H9 (cell line): ENCODE measurements at regions not wholly inside any gene's neighbourhood (a gene's known extent, or its start where the extent isn't known, plus 50 kb on each side); places are given as distances from the start of the nearest gene placed in this dataset.

Experiments used
- DNase-seq: peaks from one replicate; pipeline ENCODE4 v3.0.0-alpha.2; 2017
- H2AFZ ChIP-seq: one replicate; pipeline ENCODE4 v1.6.1; 2013; ENCODE audit warnings: mild to moderate bottlenecking, low read length, control low read depth, moderate library complexity
- H2AK5ac ChIP-seq: 2 replicates; pipeline ENCODE4 v1.6.1; 2013; ENCODE audit warnings: low read length, control low read depth, mixed read lengths; ENCODE audit not compliant: insufficient read length
- H2BK120ac ChIP-seq: one replicate; pipeline ENCODE4 v1.6.1; 2013; ENCODE audit warnings: low read depth, mild to moderate bottlenecking, low read length, control low read depth, inconsistent platforms; ENCODE audit not compliant: poor library complexity, severe bottlenecking
- H2BK12ac ChIP-seq: 2 replicates; pipeline ENCODE4 v1.6.1; 2013; ENCODE audit warnings: low read length, control low read depth, mixed read lengths, low read depth; ENCODE audit not compliant: insufficient read length
- H2BK15ac ChIP-seq: 2 replicates; pipeline ENCODE4 v1.6.1; 2013; ENCODE audit warnings: low read depth, low read length, control low read depth
- H2BK20ac ChIP-seq: one replicate; pipeline ENCODE4 v1.6.1; 2013; ENCODE audit warnings: low read depth, mild to moderate bottlenecking, low read length, control low read depth, inconsistent platforms; ENCODE audit not compliant: poor library complexity, severe bottlenecking
- H2BK5ac ChIP-seq: 2 replicates; pipeline ENCODE4 v1.6.1; 2013; ENCODE audit warnings: low read length, control low read depth, mixed read lengths; ENCODE audit not compliant: insufficient read length
- H3K14ac ChIP-seq: 2 replicates; pipeline ENCODE4 v1.6.1; 2013; ENCODE audit warnings: low read length, control low read depth; ENCODE audit not compliant: insufficient read depth
- H3K18ac ChIP-seq: 2 replicates; pipeline ENCODE4 v1.6.1; 2013; ENCODE audit warnings: low read depth, mild to moderate bottlenecking, mixed read lengths, low read length, control low read depth; ENCODE audit not compliant: insufficient read length
- H3K23ac ChIP-seq: 2 replicates; pipeline ENCODE4 v1.6.1; 2013; ENCODE audit warnings: low read length, control low read depth, mixed read lengths, low read depth; ENCODE audit not compliant: insufficient read length
- H3K23me2 ChIP-seq: 2 replicates; pipeline ENCODE4 v1.6.1; 2013; ENCODE audit warnings: low read depth, mild to moderate bottlenecking, mixed read lengths, low read length, control low read depth; ENCODE audit not compliant: insufficient read length, poor library complexity, severe bottlenecking
- H3K27ac ChIP-seq: 2 replicates; pipeline ENCODE4 v1.5.1; 2013; ENCODE audit warnings: low read length, control low read depth, mixed read lengths, low read depth; ENCODE audit not compliant: insufficient read length
- H3K27me3 ChIP-seq: 2 replicates; pipeline ENCODE4 v1.6.1; 2013; ENCODE audit warnings: low read length, control low read depth, inconsistent platforms; ENCODE audit not compliant: insufficient read depth
- H3K4ac ChIP-seq: 2 replicates; pipeline ENCODE4 v1.6.1; 2013; ENCODE audit warnings: low read depth, mild to moderate bottlenecking, control low read depth, inconsistent platforms, low read length, moderate library complexity
- H3K4me1 ChIP-seq: 2 replicates; pipeline ENCODE4 v1.6.1; 2013; ENCODE audit warnings: low read length, control low read depth, inconsistent platforms; ENCODE audit not compliant: insufficient read depth
- H3K4me2 ChIP-seq: 2 replicates; pipeline ENCODE4 v1.6.1; 2013; ENCODE audit warnings: low read length, control low read depth, mixed read lengths; ENCODE audit not compliant: insufficient read length, insufficient read depth
- H3K56ac ChIP-seq: 2 replicates; pipeline ENCODE4 v1.6.1; 2013; ENCODE audit warnings: low read depth, mild to moderate bottlenecking, mixed read lengths, low read length, control low read depth; ENCODE audit not compliant: insufficient read length
- H3K79me1 ChIP-seq: 2 replicates; pipeline ENCODE4 v1.6.1; 2013; ENCODE audit warnings: low read depth, mild to moderate bottlenecking, moderate library complexity, low read length, control low read depth, inconsistent platforms; ENCODE audit not compliant: insufficient read depth, poor library complexity, severe bottlenecking
- H3K79me2 ChIP-seq: 2 replicates; pipeline ENCODE4 v1.6.1; 2013; ENCODE audit warnings: low read length, control low read depth, inconsistent platforms; ENCODE audit not compliant: insufficient read depth
- H3K9ac ChIP-seq: 2 replicates; pipeline ENCODE4 v1.6.1; 2013; ENCODE audit warnings: low read length, control low read depth, mixed read lengths; ENCODE audit not compliant: insufficient read length; ENCODE audit errors: extremely low read depth
- H3K9me3 ChIP-seq: one replicate; pipeline ENCODE4 v1.6.1; 2013; ENCODE audit warnings: low read depth, low read length, inconsistent platforms; ENCODE audit not compliant: control insufficient read depth
- H3T11ph ChIP-seq: one replicate; pipeline ENCODE4 v1.6.1; 2013; ENCODE audit warnings: mild to moderate bottlenecking, low read length, control low read depth, inconsistent platforms
- H4K20me1 ChIP-seq: one replicate; pipeline ENCODE4 v1.6.1; 2013; ENCODE audit not compliant: control insufficient read depth, insufficient read length, insufficient read depth
- H4K5ac ChIP-seq: 2 replicates; pipeline ENCODE4 v1.6.1; 2013; ENCODE audit warnings: low read depth, mild to moderate bottlenecking, mixed read lengths, low read length, control low read depth; ENCODE audit not compliant: insufficient read length
- H4K8ac ChIP-seq: replicated peaks from 2 replicates; pipeline ENCODE4 v1.6.1; 2013; ENCODE audit warnings: low read length, control low read depth, mixed read lengths, low read depth; ENCODE audit not compliant: insufficient read length
- H4K91ac ChIP-seq: 2 replicates; pipeline ENCODE4 v1.6.1; 2013; ENCODE audit warnings: low read depth, mild to moderate bottlenecking, moderate library complexity, mixed read lengths, low read length, control low read depth; ENCODE audit not compliant: insufficient read length
- H3K27ac Mint-ChIP-seq, 3 experiments: 2 replicates in 2 of 3; 3 replicates in 1 of 3; pipeline ENCODE4 v1.8.0; 2020 to 2021; ENCODE audit warnings: mixed read lengths in 3 of 3, mild to moderate bottlenecking in 1 of 3, moderate library complexity in 1 of 3
- H3K27me3 Mint-ChIP-seq: 2 replicates; pipeline ENCODE4 v1.8.0; 2021; ENCODE audit warnings: low read depth, mild to moderate bottlenecking, moderate library complexity, mixed read lengths
- H3K36me3 Mint-ChIP-seq, 3 experiments: 2 replicates in 2 of 3; 3 replicates in 1 of 3; pipeline ENCODE4 v1.8.0; 2020 to 2021; ENCODE audit warnings: low read depth in 3 of 3, mixed read lengths in 3 of 3; ENCODE audit not compliant: insufficient read depth in 1 of 3
- H3K4me1 Mint-ChIP-seq, 2 experiments: 2 replicates each; pipeline ENCODE4 v1.8.0; 2020; ENCODE audit warnings: mixed read lengths in 2 of 2
- H3K4me3 Mint-ChIP-seq, 2 experiments: 2 replicates in 1 of 2; 3 replicates in 1 of 2; pipeline ENCODE4 v1.8.0; 2020 to 2021; ENCODE audit warnings: mild to moderate bottlenecking in 2 of 2, mixed read lengths in 2 of 2, moderate library complexity in 1 of 2
- H3K9me3 Mint-ChIP-seq, 2 experiments: 2 replicates in 1 of 2; 3 replicates in 1 of 2; pipeline ENCODE4 v1.8.0; 2020; ENCODE audit warnings: mild to moderate bottlenecking in 2 of 2, mixed read lengths in 2 of 2, moderate library complexity in 1 of 2
- CTCF ChIP-seq: fragments of 200-600 bp; sonication (generic); conservative IDR thresholded peaks from 3 replicates; pipeline ENCODE4 v1.8.0; 2021; ENCODE audit warnings: antibody characterized with exemption, mild to moderate bottlenecking
- WGBS: extraction: QIAGEN DNeasy Blood & Tissue Kit; methylation state at CpG from one replicate; pipeline ENCODE4 v1.1.7; 2013; ENCODE audit warnings: missing lambda C conversion rate, low lambda C conversion rate, mixed read lengths; ENCODE audit not compliant: insufficient read length; ENCODE audit errors: extremely low coverage; 5-methylcytosine and 5-hydroxymethylcytosine counted together

DNA sequence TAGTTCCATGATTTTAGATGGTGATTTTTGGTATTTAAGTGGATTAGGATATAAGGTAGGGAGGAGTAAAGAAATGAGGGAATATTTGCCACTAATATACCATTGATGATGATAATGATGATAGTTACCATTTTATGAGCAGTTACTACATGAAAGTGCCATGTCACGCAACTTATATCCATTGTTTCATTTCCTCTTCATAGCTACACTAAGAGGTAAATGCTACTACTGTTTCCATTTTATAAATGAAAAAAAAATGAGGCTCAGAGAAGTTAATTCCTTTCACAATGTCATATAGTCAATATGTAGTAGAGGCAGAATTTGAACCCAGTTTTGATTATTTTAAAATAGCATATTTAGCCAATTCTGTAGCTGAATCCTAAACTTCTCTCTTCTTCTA lies 112.2 kb upstream of the ADRA1B start:
- Histone ChIP-seq H3K79me1 (no peaks in the 10 kb centered on the region), H2BK12ac (no peak overlapping the region), H3K9me3 (no peaks in the 10 kb centered on the region), H2BK120ac (no peak overlapping the region), H2BK15ac (no peak overlapping the region), H3K23ac (no peak overlapping the region), H3T11ph (no peak overlapping the region), H2AFZ (no peak overlapping the region), H2BK5ac (no peak overlapping the region), H3K4ac (no peak overlapping the region), H3K4me2 (no peak overlapping the region), H3K27ac (no peak overlapping the region), H3K27me3 (no peaks in the 10 kb centered on the region), H3K56ac (no peak overlapping the region), H3K14ac (no peak overlapping the region), H3K18ac (no peak overlapping the region), H3K9ac (no peak overlapping the region), H4K20me1 (no peaks in the 10 kb centered on the region), H2AK5ac (no peak overlapping the region), H3K79me2 (no peaks in the 10 kb centered on the region), H4K8ac (no peak overlapping the region), H3K23me2 (no peaks in the 10 kb centered on the region), H4K91ac (no peak overlapping the region), H4K5ac (no peak overlapping the region), H2BK20ac (no peak overlapping the region), H3K4me1 (no peaks in the 10 kb centered on the region)
- no peak for TF ChIP-seq CTCF
- Mint-ChIP-seq H3K36me3 (peaks cover 0 to 5% (median 4%) of the 10 kb centered on the region in 3 experiments; a peak in 4 of 7 replicates), H3K9me3 (peaks cover 9 to 13% of the 10 kb centered on the region in 2 experiments), H3K4me3 (no peak overlapping the region), H3K4me1 (no peaks in the 10 kb centered on the region), H3K27me3 (no peaks in the 10 kb centered on the region; the same call in 1 of the 2 replicates), H3K27ac (no peak overlapping the region)
- no CpG with 5 or more reads among the region's 1 CpG for WGBS
- no peak for DNase-seq
